CD4-positive, alpha-beta memory T cell (primary cell): ENCODE measurements at regions not wholly inside any gene's neighbourhood (a gene's known extent, or its start where the extent isn't known, plus 50 kb on each side); places are given as distances from the start of the nearest gene placed in this dataset.
A peak's percentile ranks its signal among the peaks of the same experiment; 100 is the strongest.

ENCODE experiments used
- CTCF ChIA-PET: fragments of 350-600 bp; sonication (Branson Sonifier 250); formaldehyde crosslinking; loops from one replicate; lab custom pipeline; 2021; ENCODE audit warnings: inconsistent platforms; ENCODE audit not compliant: partially characterized antibody; lab: Charles Lee
- POLR2A ChIA-PET: fragments of 350-600 bp; sonication (Branson Sonifier 250); formaldehyde crosslinking; loops from one replicate; lab custom pipeline; 2021; ENCODE audit not compliant: partially characterized antibody; lab: Charles Lee
- DNase-seq, 5 donors: peaks; one replicate each; pipeline versions ENCODE4 v3.0.0 to v3.0.0-alpha.2; 2020 to 2022; ENCODE audit warnings: mixed read lengths in 1 of 5
- H3K27ac ChIP-seq: one replicate; pipeline ENCODE4 v1.7.0; 2013; ENCODE audit warnings: low read depth, low read length
- H3K27me3 ChIP-seq: 2 replicates; pipeline ENCODE4 v1.7.0; 2013; ENCODE audit warnings: mild to moderate bottlenecking, low read length, moderate library complexity; ENCODE audit not compliant: insufficient read depth
- H3K36me3 ChIP-seq: 2 replicates; pipeline ENCODE4 v1.7.0; 2013; ENCODE audit warnings: mild to moderate bottlenecking, low read length, moderate library complexity; ENCODE audit not compliant: insufficient read depth
- H3K4me1 ChIP-seq: 2 replicates; pipeline ENCODE4 v1.7.0; 2013; ENCODE audit warnings: mild to moderate bottlenecking, low read length, moderate library complexity; ENCODE audit not compliant: insufficient read depth
- H3K4me3 ChIP-seq, 2 donors: one replicate each; pipeline ENCODE4 v1.7.0; 2013; ENCODE audit warnings: low read length in 2 of 2, mild to moderate bottlenecking in 1 of 2
- H3K9me3 ChIP-seq, 2 donors: one replicate each; pipeline ENCODE4 v1.7.0; 2013; ENCODE audit warnings: low read length in 2 of 2, control low read depth in 1 of 2; ENCODE audit not compliant: control insufficient read depth in 1 of 2
- H3K27ac Mint-ChIP-seq, 7 donors: one replicate each; pipeline ENCODE4 v1.8.0; 2020 to 2021; ENCODE audit warnings: mixed read lengths in 7 of 7, mild to moderate bottlenecking in 6 of 7, inconsistent platforms in 3 of 7, moderate library complexity in 3 of 7
- H3K27me3 Mint-ChIP-seq, 2 donors: one replicate each; pipeline ENCODE4 v1.8.0; 2020 to 2021; ENCODE audit warnings: mixed read lengths in 2 of 2
- H3K36me3 Mint-ChIP-seq, 2 donors: one replicate each; pipeline ENCODE4 v1.8.0; 2020 to 2021; ENCODE audit warnings: mixed read lengths in 2 of 2, inconsistent platforms in 1 of 2, mild to moderate bottlenecking in 1 of 2
- H3K4me1 Mint-ChIP-seq, 4 donors: one replicate each; pipeline ENCODE4 v1.8.0; 2020 to 2021; ENCODE audit warnings: mixed read lengths in 4 of 4, mild to moderate bottlenecking in 1 of 4
- H3K4me3 Mint-ChIP-seq, 8 donors: one replicate each; pipeline ENCODE4 v1.8.0; 2020 to 2021; ENCODE audit warnings: mixed read lengths in 8 of 8, mild to moderate bottlenecking in 7 of 8, moderate library complexity in 6 of 8, inconsistent platforms in 3 of 8
- H3K9me3 Mint-ChIP-seq, 8 donors: one replicate each; pipeline ENCODE4 v1.8.0; 2020 to 2021; ENCODE audit warnings: mixed read lengths in 8 of 8, mild to moderate bottlenecking in 5 of 8, inconsistent platforms in 3 of 8, moderate library complexity in 1 of 8
- intact Hi-C: fragments of 100-400 bp; cut with micrococcal nuclease; formaldehyde crosslinking; loops from one replicate; pipeline ENCODE4 v1.15.1; 2023

DNA sequence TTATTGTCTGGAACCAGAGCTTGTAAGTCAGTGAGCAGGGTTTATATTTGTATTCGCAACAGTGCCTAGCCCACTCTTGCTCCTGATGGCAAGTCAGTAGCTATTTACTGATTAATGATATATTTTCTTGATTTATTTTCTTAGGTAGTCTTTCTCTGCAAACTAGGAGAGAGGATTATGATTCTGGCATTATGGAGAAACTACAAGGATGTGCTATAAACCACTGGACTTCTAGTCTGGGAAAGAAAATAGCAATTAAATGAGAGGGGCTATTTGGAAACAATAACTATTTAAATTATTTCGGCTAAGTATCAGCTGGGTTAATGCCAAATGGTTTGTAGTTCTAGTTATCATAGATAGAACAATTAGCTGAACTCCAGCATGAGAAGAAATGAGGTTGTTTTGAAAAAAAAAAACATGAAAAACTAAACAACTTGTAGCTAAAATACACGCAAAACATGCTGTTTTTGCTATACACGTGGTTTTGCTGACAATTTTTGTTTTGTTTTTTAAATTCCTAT is 304.9 kb upstream of the TCF21 start:
- H3K9me3 Mint-ChIP-seq, result peaks cover 0 to 4% (median 0%) of the 10 kb centered on the region in 8 donors
- H3K36me3 Mint-ChIP-seq, result no peaks in the 10 kb centered on the region
- no peaks in the 10 kb centered on the region for H3K36me3 ChIP-seq
- no peaks in the 10 kb centered on the region for H3K4me1 ChIP-seq
- H3K27ac ChIP-seq, result no peak overlapping the region
- intact Hi-C loops, result no loop called here
- H3K27ac Mint-ChIP-seq, result no peak overlapping the region
- H3K27me3 ChIP-seq, result no peaks in the 10 kb centered on the region
- H3K9me3 ChIP-seq, result no peaks in the 10 kb centered on the region
- H3K4me3 ChIP-seq, result no peak overlapping the region
- POLR2A ChIA-PET, result no interaction called here
- CTCF ChIA-PET, result no interaction called here
- H3K4me3 Mint-ChIP-seq, result no peak overlapping the region
- no peaks in the 10 kb centered on the region for H3K27me3 Mint-ChIP-seq
- no peaks in the 10 kb centered on the region for H3K4me1 Mint-ChIP-seq
- DNase-seq, result no peak

DNA sequence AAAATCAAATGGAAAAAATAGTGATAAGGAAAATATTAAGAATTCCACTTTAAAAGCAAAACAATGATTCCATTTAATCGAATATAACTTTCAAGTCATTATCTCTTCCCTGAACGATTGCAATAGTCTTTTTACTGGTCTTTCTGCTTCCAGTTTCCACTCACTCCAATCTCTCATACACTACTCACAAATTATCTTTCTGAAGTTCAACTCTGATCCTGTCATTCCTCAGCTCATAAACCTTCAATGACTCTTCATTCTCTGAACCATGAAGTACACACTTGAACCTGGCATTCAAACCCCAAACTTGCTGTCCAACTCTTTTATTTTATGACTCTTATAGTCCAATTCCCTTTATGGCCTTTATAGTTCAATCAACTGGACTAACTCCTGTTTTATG is 304.1 kb upstream of the TCF21 start:
- Mint-ChIP-seq H3K4me3 (no peak overlapping the region), H3K9me3 (peaks cover 0 to 4% (median 0%) of the 10 kb centered on the region in 8 donors), H3K4me1 (no peaks in the 10 kb centered on the region), H3K36me3 (no peaks in the 10 kb centered on the region), H3K27me3 (no peaks in the 10 kb centered on the region), H3K27ac (peak overlapping the region in 1 of 7 donors; percentile 4)
- Histone ChIP-seq H3K36me3 (no peaks in the 10 kb centered on the region), H3K4me3 (no peak overlapping the region), H3K27me3 (no peaks in the 10 kb centered on the region), H3K4me1 (no peaks in the 10 kb centered on the region), H3K27ac (no peak overlapping the region), H3K9me3 (no peaks in the 10 kb centered on the region)
- DNase-seq, result no peak
- ChIA-PET CTCF (no interaction called here), POLR2A (no interaction called here)
- intact Hi-C loops, result no loop called here

DNA sequence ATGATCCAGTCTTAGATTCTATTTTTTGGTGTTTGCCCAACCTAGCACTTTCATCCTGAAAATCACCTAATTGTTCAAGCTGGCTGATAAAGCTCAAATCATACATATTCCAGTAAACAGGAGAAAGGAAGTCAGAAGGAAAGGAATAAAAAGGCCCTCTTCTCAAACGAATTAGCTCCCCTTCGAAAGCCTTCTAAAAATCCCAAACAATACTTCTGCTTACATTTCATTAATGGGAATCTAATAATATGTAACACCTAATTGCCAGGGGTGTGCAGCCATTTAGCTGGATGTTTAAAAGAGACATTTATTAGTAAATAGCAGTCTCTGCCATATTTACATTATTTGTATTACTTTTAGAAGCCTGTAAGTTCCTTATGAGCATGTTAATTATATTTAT is 302.9 kb upstream of the TCF21 start:
- ChIA-PET POLR2A (no interaction called here), CTCF (interaction anchor here (0.7 kb wide), 1 partner anchor 9 kb away, joined by 3 read pairs; no protein-coding TSS in a partner anchor)
- no peaks in the 10 kb centered on the region for H3K36me3 Mint-ChIP-seq
- no peak overlapping the region for H3K4me3 Mint-ChIP-seq
- peaks cover 0 to under 1% of the 10 kb centered on the region in 2 donors for H3K27me3 Mint-ChIP-seq
- H3K27ac Mint-ChIP-seq, result no peak overlapping the region
- H3K9me3 ChIP-seq, result no peaks in the 10 kb centered on the region
- H3K4me1 ChIP-seq, result no peaks in the 10 kb centered on the region
- no peaks in the 10 kb centered on the region for H3K4me1 Mint-ChIP-seq
- intact Hi-C loops, result no loop called here
- no peak overlapping the region for H3K27ac ChIP-seq
- H3K36me3 ChIP-seq, result no peaks in the 10 kb centered on the region
- H3K27me3 ChIP-seq, result no peaks in the 10 kb centered on the region
- H3K9me3 Mint-ChIP-seq, result peaks cover 0 to 3% (median 0%) of the 10 kb centered on the region in 8 donors
- H3K4me3 ChIP-seq, result no peak overlapping the region
- no peak for DNase-seq

DNA sequence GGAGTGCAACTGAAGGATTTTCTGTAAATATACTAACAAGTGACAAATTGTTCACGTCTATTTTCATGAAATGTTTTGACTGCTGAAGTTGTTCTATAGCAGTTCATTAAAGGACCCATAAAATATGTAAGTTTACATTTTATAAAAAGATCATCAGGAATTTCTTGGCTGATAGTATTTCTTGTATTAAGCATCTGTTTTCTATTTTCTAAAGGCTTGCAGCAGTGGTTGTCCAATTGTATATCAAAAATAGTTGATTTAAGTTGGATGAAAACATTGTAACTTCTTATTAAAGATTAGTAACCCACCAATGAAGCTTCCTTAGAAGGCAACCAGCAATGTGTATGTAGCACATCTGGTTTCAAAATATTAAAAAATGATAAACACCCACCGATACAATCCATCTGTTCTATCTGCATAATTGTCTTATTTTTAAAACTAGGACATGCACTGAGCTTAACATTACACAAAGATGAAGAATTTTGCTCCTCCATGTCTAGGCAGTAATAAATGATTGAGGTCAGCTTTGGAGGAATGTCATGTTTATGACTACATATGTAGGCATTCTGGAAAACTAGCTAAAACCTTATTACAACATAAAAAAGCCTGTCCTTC is 301.3 kb upstream of the TCF21 start:
- H3K27ac Mint-ChIP-seq, result no peak overlapping the region

DNA sequence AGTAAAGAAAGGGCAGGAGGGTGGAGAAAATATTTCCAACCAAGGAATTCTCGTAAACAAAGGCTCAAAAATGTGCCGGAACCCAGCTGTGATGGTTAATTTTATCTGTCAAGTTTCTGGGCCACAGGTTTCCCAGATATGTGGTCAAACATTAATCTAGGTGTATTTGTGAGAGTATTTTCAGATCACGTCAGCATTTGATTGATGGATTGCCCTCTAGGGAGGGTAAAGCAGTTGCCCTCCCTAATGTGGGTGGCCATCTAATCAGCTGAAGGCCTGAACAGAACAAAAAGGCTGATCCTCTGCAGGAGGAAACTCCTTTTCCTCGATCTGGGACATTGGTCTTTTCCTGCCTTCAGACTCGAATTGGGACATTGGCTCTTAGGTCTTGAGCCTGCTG is 298.7 kb upstream of the TCF21 start:
- Mint-ChIP-seq H3K27ac (no peak overlapping the region), H3K4me1 (no peaks in the 10 kb centered on the region), H3K4me3 (no peak overlapping the region), H3K36me3 (no peaks in the 10 kb centered on the region), H3K27me3 (peaks cover 0 to 1% of the 10 kb centered on the region in 2 donors), H3K9me3 (no peaks in the 10 kb centered on the region)
- Histone ChIP-seq H3K36me3 (no peaks in the 10 kb centered on the region), H3K4me1 (no peaks in the 10 kb centered on the region), H3K27ac (no peak overlapping the region), H3K4me3 (no peak overlapping the region), H3K9me3 (no peaks in the 10 kb centered on the region), H3K27me3 (no peaks in the 10 kb centered on the region)
- intact Hi-C loops, result no loop called here
- ChIA-PET POLR2A (no interaction called here), CTCF (no interaction called here)
- no peak for DNase-seq

More for the DNA sequence above, 301.3 kb upstream of the TCF21 start:
- Mint-ChIP-seq H3K9me3 (peaks cover 0 to 2% (median 0%) of the 10 kb centered on the region in 8 donors), H3K36me3 (no peaks in the 10 kb centered on the region), H3K4me1 (no peaks in the 10 kb centered on the region), H3K4me3 (no peak overlapping the region), H3K27me3 (peaks cover 0 to 1% of the 10 kb centered on the region in 2 donors)
- no peak overlapping the region for H3K27ac ChIP-seq
- no peaks in the 10 kb centered on the region for H3K4me1 ChIP-seq
- DNase-seq, result no peak
- no peaks in the 10 kb centered on the region for H3K27me3 ChIP-seq
- intact Hi-C loops, result no loop called here
- ChIA-PET CTCF (no interaction called here), POLR2A (no interaction called here)
- no peaks in the 10 kb centered on the region for H3K36me3 ChIP-seq
- H3K4me3 ChIP-seq, result no peak overlapping the region
- H3K9me3 ChIP-seq, result no peaks in the 10 kb centered on the region

DNA sequence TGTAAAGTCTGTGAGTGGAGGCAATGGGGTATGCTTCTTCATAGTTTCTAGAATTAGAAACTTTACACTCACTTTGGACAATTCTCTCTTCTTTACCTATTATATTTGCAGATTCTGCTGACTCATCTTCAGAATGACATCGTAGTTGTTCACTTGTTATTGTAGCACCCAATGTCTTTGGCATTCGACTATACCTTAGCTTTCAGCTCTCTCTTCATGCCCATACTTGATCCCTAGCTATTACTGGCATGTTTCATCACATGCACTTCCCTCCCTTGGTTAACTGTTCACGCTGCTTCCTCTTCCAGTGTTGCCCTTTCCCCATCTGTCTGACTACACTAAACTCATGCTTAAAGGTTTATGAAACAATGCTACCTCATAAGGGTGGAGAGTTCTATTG is 298.1 kb upstream of the TCF21 start:
- Histone ChIP-seq H3K27me3 (no peaks in the 10 kb centered on the region), H3K27ac (no peak overlapping the region), H3K36me3 (no peaks in the 10 kb centered on the region), H3K9me3 (no peaks in the 10 kb centered on the region), H3K4me1 (no peaks in the 10 kb centered on the region), H3K4me3 (no peak overlapping the region)
- intact Hi-C loops, result no loop called here
- Mint-ChIP-seq H3K27me3 (peaks cover 0 to 1% of the 10 kb centered on the region in 2 donors), H3K36me3 (no peaks in the 10 kb centered on the region), H3K4me1 (no peaks in the 10 kb centered on the region), H3K9me3 (no peaks in the 10 kb centered on the region), H3K27ac (peak overlapping the region in 1 of 7 donors; percentile 1), H3K4me3 (no peak overlapping the region)
- CTCF ChIA-PET, result no interaction called here
- no peak for DNase-seq
- POLR2A ChIA-PET, result no interaction called here

DNA sequence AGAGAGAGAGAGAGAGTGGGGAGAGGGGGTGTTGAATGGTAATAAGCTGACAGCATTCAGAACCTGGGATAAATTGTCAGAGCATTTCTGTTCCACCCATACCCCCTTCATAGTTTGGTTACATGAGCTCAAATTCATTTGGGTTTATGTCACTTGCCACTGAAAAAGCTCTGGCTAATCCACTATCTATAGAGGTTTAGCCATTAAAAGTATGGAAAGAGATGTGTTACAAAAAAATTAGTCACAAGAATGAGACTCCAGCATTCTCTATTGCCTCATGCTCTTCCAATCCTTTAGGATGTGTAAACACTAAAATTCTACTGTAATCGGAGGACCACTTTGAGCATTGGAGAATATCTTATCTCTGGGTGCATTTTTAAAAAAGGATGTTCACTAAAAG is 297.6 kb upstream of the TCF21 start:
- H3K4me1 Mint-ChIP-seq, result no peaks in the 10 kb centered on the region
- H3K27me3 Mint-ChIP-seq, result peaks cover 0 to 1% of the 10 kb centered on the region in 2 donors
- POLR2A ChIA-PET, result no interaction called here
- no peak for DNase-seq
- H3K36me3 Mint-ChIP-seq, result no peaks in the 10 kb centered on the region
- CTCF ChIA-PET, result no interaction called here
- no peak overlapping the region for H3K4me3 Mint-ChIP-seq
- no peaks in the 10 kb centered on the region for H3K4me1 ChIP-seq
- H3K9me3 ChIP-seq, result no peaks in the 10 kb centered on the region
- H3K27me3 ChIP-seq, result no peaks in the 10 kb centered on the region
- intact Hi-C loops, result no loop called here
- no peaks in the 10 kb centered on the region for H3K9me3 Mint-ChIP-seq
- H3K27ac ChIP-seq, result no peak overlapping the region
- no peaks in the 10 kb centered on the region for H3K36me3 ChIP-seq
- no peak overlapping the region for H3K4me3 ChIP-seq
- no peak overlapping the region for H3K27ac Mint-ChIP-seq
